Brain microvascular endothelial cell (primary cell): ENCODE measurements at regions not wholly inside any gene's neighbourhood (a gene's known extent, or its start where the extent isn't known, plus 50 kb on each side); places are given as distances from the start of the nearest gene placed in this dataset.

Source experiments
- DNase-seq: peaks from one replicate; pipeline ENCODE4 v3.0.0-alpha.2; 2020
- H3K27ac ChIP-seq: fragments of 250-450 bp; sonication (Bioruptor Pico); 2 replicates; pipeline ENCODE4 v1.5.1; 2020; ENCODE audit warnings: mild to moderate bottlenecking, moderate library complexity
- H3K27me3 ChIP-seq: fragments of 250-450 bp; sonication (Bioruptor Pico); replicated peaks from 2 replicates; pipeline ENCODE4 v1.5.1; 2020; ENCODE audit warnings: mild to moderate bottlenecking
- H3K36me3 ChIP-seq: fragments of 250-450 bp; sonication (Bioruptor Pico); replicated peaks from 2 replicates; pipeline ENCODE4 v1.5.1; 2020; ENCODE audit warnings: mild to moderate bottlenecking
- H3K4me3 ChIP-seq: 2 replicates; pipeline ENCODE4 v1.5.1; 2011; ENCODE audit warnings: low read depth, mild to moderate bottlenecking, control low read depth, low read length, moderate library complexity
- CTCF ChIP-seq: IDR thresholded peaks from 2 replicates; pipeline ENCODE4 v1.5.1; 2011; ENCODE audit warnings: low read depth, mild to moderate bottlenecking, moderate library complexity, low read length, control low read depth, inconsistent platforms; ENCODE audit errors: missing control alignments
- in situ Hi-C: cut with HindIII; loops from 2 replicates; pipeline ENCODE4 v1.10.0; 2017; ENCODE audit warnings: low sequenced_read_pairs, low pct_ligation_motif_present

GRCh38 chr10:106158241-106158640 is 1006.3 kb downstream of the SORCS1 start:
- no peak overlapping the region for H3K27ac ChIP-seq
- no peak for DNase-seq
- no peaks in the 10 kb centered on the region for H3K36me3 ChIP-seq
- no peak overlapping the region for H3K4me3 ChIP-seq
- in situ Hi-C loops, result no loop called here
- H3K27me3 ChIP-seq, result no peaks in the 10 kb centered on the region
- TF ChIP-seq CTCF, result no peak

GRCh38 chr10:106147021-106147420 is 1017.5 kb downstream of the SORCS1 start:
- TF ChIP-seq CTCF, result no peak
- Histone ChIP-seq H3K27me3 (no peaks in the 10 kb centered on the region), H3K36me3 (no peaks in the 10 kb centered on the region), H3K27ac (no peak overlapping the region), H3K4me3 (no peak overlapping the region)
- DNase-seq, result no peak
- in situ Hi-C loops, result no loop called here

- in situ Hi-C loops, result no loop called here
- Histone ChIP-seq H3K36me3 (no peaks in the 10 kb centered on the region), H3K27me3 (no peaks in the 10 kb centered on the region), H3K4me3 (no peak overlapping the region), H3K27ac (no peak overlapping the region)
- DNase-seq, result no peak
- no peak for TF ChIP-seq CTCF
These were observed 1024.6 kb downstream of the SORCS1 start for GRCh38 chr10:106139915-106140314.

- in situ Hi-C loops, result no loop called here
- no peak for DNase-seq
- Histone ChIP-seq H3K4me3 (no peak overlapping the region), H3K27ac (no peak overlapping the region), H3K36me3 (no peaks in the 10 kb centered on the region), H3K27me3 (no peaks in the 10 kb centered on the region)
- TF ChIP-seq CTCF, result no peak
These were observed 1028.3 kb downstream of the SORCS1 start for GRCh38 chr10:106136175-106136574.

GRCh38 chr10:106134326-106135000 is 1030.0 kb downstream of the SORCS1 start:
- no peaks in the 10 kb centered on the region for H3K36me3 ChIP-seq
- TF ChIP-seq CTCF, result no peak
- H3K27ac ChIP-seq, result no peak overlapping the region
- no peak overlapping the region for H3K4me3 ChIP-seq
- no peak for DNase-seq
- no peaks in the 10 kb centered on the region for H3K27me3 ChIP-seq
- in situ Hi-C loops, result no loop called here

- Histone ChIP-seq H3K27ac (no peak overlapping the region), H3K36me3 (no peaks in the 10 kb centered on the region), H3K27me3 (no peaks in the 10 kb centered on the region), H3K4me3 (no peak overlapping the region)
- TF ChIP-seq CTCF, result no peak
- in situ Hi-C loops, result no loop called here
- no peak for DNase-seq
These were observed 1031.1 kb downstream of the SORCS1 start for GRCh38 chr10:106133451-106133850.
